ENCODE measurements at regions not wholly inside any gene's neighbourhood (a gene's known extent, or its start where the extent isn't known, plus 50 kb on each side); places are given as distances from the start of the nearest gene placed in this dataset.

DNA sequence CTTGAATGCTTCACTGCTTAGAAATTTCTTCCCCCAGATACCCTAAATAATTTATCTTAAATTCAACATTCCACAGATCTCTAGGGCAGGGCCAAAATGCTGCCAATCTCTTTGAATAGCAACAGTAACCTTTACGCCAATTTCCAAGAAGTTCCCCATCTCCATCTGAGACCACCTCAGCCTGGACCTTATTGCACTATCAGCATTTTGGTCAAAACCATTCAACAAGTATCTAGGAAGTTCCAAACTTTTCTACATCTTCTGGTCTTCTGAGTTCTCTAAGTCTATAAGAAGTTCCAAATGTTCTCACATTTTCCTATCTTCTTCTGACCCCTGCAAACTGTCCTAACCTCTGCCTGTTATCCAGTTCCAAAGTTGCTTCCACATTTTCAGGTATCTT, 1306.9 kb upstream of the SORCS1 start:
- Histone ChIP-seq H3K36me3 (ENCODE audit: insufficient read depth, low read length) (no peaks in the 10 kb centered on the region), H3F3A (ENCODE audit: insufficient read depth, low read length) (no peaks in the 10 kb centered on the region), H3K27ac (ENCODE audit: low read depth, low read length, poor library complexity, severe bottlenecking) (no peak overlapping the region), H3K27me3 (ENCODE audit: insufficient read depth, low read length) (no peaks in the 10 kb centered on the region), H3K4me1 (ENCODE audit: insufficient read depth, low read length, severe bottlenecking) (no peaks in the 10 kb centered on the region), H3K4me3 (ENCODE audit: low read depth, low read length, poor library complexity, severe bottlenecking) (no peak overlapping the region), H3K9me2 (ENCODE audit: low read depth, low read length) (no peaks in the 10 kb centered on the region), H4K20me1 (ENCODE audit: insufficient read depth, low read length) (no peaks in the 10 kb centered on the region), H2AFZ (ENCODE audit: low read length) (no peak overlapping the region), H3K9ac (ENCODE audit: low read length) (no peak overlapping the region), H3K79me2 (ENCODE audit: insufficient read depth, low read length) (no peaks in the 10 kb centered on the region), H3K9me3 (ENCODE audit: low read length) (no peaks in the 10 kb centered on the region), H3K4me2 (ENCODE audit: low read length) (no peak overlapping the region)
- TF ChIP-seq EZH2 (IDR thresholded peaks at IDR 0.05; ENCODE audit: borderline replicate concordance, low read length) (no peak), CTCF (IDR thresholded peaks at IDR 0.05; ENCODE audit: low read length) (no peak)

DNA sequence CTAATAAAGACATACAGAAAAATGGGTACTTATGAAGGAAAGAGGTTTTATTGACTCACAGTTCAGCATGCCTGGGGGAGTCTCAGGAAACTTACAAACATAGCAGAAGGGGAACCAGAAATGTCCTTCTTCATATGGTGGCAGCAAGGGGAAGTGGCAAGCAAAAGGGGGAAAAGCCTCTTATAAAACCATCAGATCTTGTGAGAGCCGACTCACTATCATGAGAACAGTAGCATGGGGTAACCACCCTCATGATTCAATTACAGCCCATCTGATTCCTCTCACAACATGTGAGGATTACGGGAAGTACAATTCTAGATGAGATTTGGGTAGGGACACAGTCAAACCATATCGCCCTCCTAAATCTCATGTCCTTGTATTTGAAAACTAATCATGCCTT, 1305.4 kb upstream of the SORCS1 start:
- no peaks in the 10 kb centered on the region for H3K36me3 ChIP-seq (ENCODE audit: insufficient read depth, low read length)
- H3K4me1 ChIP-seq (ENCODE audit: insufficient read depth, low read length, severe bottlenecking), result no peaks in the 10 kb centered on the region
- H3K27ac ChIP-seq (ENCODE audit: low read depth, low read length, poor library complexity, severe bottlenecking), result no peak overlapping the region
- no peaks in the 10 kb centered on the region for H3K9me3 ChIP-seq (ENCODE audit: low read length)
- no peak overlapping the region for H3K4me3 ChIP-seq (ENCODE audit: low read depth, low read length, poor library complexity, severe bottlenecking)
- H3K27me3 ChIP-seq (ENCODE audit: insufficient read depth, low read length), result no peaks in the 10 kb centered on the region
- no peak overlapping the region for H2AFZ ChIP-seq (ENCODE audit: low read length)
- H4K20me1 ChIP-seq (ENCODE audit: insufficient read depth, low read length), result no peaks in the 10 kb centered on the region
- no peak overlapping the region for H3K4me2 ChIP-seq (ENCODE audit: low read length)
- H3K79me2 ChIP-seq (ENCODE audit: insufficient read depth, low read length), result no peaks in the 10 kb centered on the region
- no peak for TF ChIP-seq EZH2 (IDR thresholded peaks at IDR 0.05; ENCODE audit: borderline replicate concordance, low read length)
- TF ChIP-seq CTCF (IDR thresholded peaks at IDR 0.05; ENCODE audit: low read length), result no peak
- H3F3A ChIP-seq (ENCODE audit: insufficient read depth, low read length), result no peaks in the 10 kb centered on the region
- no peaks in the 10 kb centered on the region for H3K9me2 ChIP-seq (ENCODE audit: low read depth, low read length)
- H3K9ac ChIP-seq (ENCODE audit: low read length), result no peak overlapping the region

DNA sequence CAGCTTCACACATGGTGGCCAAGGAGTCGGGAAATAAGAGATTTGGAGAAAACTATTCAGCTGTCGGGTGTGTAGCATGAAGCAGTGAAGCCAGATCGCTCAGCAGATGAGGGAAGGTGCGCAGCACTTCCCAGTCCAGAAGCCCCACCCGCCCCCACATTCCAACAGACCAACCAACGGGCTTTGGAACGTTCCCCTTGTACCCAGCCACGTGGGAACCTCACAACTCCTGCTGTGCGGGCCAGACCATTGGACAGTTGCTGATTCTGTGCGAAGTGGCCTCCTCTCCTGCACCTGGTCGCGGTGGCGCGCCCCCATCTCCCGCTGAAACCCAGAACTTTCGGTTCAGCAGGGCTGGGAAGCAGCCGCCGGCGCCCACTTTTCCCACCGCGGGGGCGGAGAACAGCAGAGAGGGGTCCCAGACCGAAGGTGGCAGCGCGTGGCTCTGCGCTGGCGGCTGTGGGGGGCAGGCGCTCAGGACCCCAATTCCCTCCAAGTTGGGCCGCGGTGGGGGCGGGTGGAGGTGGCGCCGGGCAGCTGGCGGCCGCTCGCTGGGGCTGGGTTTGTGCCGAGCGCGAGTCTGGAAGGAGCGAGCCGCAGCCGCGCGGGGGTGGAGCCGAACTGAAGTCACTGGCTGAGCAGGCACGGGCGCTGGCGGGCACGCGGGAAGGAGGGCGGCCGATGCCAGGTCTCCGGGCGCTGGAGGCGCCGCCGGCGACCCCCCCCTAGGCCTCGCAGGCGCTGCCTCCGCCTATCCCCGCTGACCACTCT, 1301.5 kb upstream of the SORCS1 start:
- Histone ChIP-seq H3K4me3 (ENCODE audit: low read depth, low read length, poor library complexity, severe bottlenecking) (no peak overlapping the region), H3K9ac (ENCODE audit: low read length) (no peak overlapping the region), H3K36me3 (ENCODE audit: insufficient read depth, low read length) (no peaks in the 10 kb centered on the region), H4K20me1 (ENCODE audit: insufficient read depth, low read length) (no peaks in the 10 kb centered on the region), H2AFZ (ENCODE audit: low read length) (no peak overlapping the region), H3K4me1 (ENCODE audit: insufficient read depth, low read length, severe bottlenecking) (no peaks in the 10 kb centered on the region), H3K79me2 (ENCODE audit: insufficient read depth, low read length) (no peaks in the 10 kb centered on the region), H3K4me2 (ENCODE audit: low read length) (no peak overlapping the region), H3K9me2 (ENCODE audit: low read depth, low read length) (no peaks in the 10 kb centered on the region), H3K27me3 (ENCODE audit: insufficient read depth, low read length) (no peaks in the 10 kb centered on the region), H3K27ac (ENCODE audit: low read depth, low read length, poor library complexity, severe bottlenecking) (no peak overlapping the region), H3K9me3 (ENCODE audit: low read length) (no peaks in the 10 kb centered on the region), H3F3A (ENCODE audit: insufficient read depth, low read length) (no peaks in the 10 kb centered on the region)
- TF ChIP-seq EZH2 (IDR thresholded peaks at IDR 0.05; ENCODE audit: borderline replicate concordance, low read length) (no peak), CTCF (IDR thresholded peaks at IDR 0.05; ENCODE audit: low read length) (no peak)

All from OCI-LY1 (cell line).